ENCODE measurements at regions not wholly inside any gene's neighbourhood (a gene's known extent, or its start where the extent isn't known, plus 50 kb on each side); places are given as distances from the start of the nearest gene placed in this dataset.

GRCh38 chr14:105847400-105847799 is 321.0 kb downstream of the TMEM121 start (continued):
- TF ChIP-seq RAD21 (IDR thresholded peaks at IDR 0.05 in 1 of 2, conservative IDR thresholded peaks at IDR 0.05 in 1 of 2; ENCODE audit: low read depth in 2 of 2, low read length in 2 of 2) (no peak), MAFK (IDR thresholded peaks at IDR 0.05; ENCODE audit: low read depth, low read length) (no peak), CTCF (IDR thresholded peaks at IDR 0.05; ENCODE audit: control extremely low read depth in 1 of 3, insufficient read depth in 1 of 3, low read depth in 1 of 3, low read length in 3 of 3) (no peak), YY1 (IDR thresholded peaks at IDR 0.05; ENCODE audit: low read depth, low read length) (no peak)

Data from H1 (cell line).